ENCODE measurements at regions not wholly inside any gene's neighbourhood (a gene's known extent, or its start where the extent isn't known, plus 50 kb on each side); places are given as distances from the start of the nearest gene placed in this dataset.

DNA sequence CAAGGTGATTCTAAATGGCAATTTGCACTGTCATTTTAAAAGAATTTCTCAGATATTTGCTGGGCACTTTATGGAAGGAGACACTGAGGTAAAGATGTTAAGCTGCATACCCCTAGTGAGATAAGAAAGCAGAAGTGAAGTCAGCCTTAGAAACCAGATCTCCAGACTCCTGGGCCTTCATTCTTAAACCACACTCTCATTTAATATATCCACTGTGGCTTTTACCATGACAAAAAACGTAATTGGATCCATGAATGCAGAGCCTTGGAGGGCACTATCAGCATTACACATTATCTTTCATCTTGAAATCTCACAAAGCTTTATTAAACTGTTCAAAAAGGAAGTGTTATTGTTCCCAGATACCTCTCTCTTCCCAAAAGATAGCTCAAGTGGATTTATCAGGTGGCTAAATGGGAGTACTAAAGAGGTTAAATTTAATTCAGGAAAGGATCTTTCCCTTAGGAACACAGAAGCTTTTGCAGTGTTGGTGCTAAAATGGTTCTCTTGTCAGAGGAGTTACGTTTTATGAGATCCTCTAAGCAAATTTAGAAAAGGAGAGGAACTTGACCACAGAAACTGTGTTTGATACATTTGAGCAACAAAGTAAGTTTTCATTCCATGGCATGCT is 1060.4 kb downstream of the EFNB2 start:
- no peak for DNase-seq

GRCh38 chr13:105471673-105472072 is 1063.8 kb downstream of the EFNB2 start:
- DNase-seq: no peak

DNA sequence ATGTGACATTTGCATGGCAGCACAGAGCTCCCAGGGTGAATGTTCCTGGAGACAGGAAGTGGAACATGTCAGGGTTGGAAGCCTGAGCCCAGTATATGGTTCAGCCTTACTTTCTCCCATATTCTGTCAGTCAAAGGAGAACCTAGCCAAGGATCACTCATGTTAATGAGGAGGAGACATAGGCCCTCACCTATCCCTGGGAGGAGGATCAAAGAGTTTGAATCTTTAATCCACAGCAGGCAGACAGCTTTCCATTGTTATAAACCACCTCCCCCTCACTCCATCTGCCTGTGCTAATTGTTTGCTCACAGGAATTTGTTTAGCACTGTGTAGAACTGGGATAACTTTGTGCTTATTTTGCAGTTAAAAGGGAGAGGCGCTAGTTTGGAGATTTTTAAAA is 1069.1 kb downstream of the EFNB2 start:
- DNase-seq: no peak

- DNase-seq: no peak
These were observed 1069.7 kb downstream of the EFNB2 start, which contains the start of gene DAOA for GRCh38 chr13:105465745-105466144. DAOA (plus strand) TSS chr13:105466045.

- DNase-seq: no peak
These were observed 1070.2 kb downstream of the EFNB2 start for GRCh38 chr13:105465251-105465650.

- no peak for DNase-seq
These were observed 1071.2 kb downstream of the EFNB2 start for GRCh38 chr13:105464249-105464648.

- DNase-seq: no peak
These were observed 1072.4 kb downstream of the EFNB2 start for GRCh38 chr13:105463011-105463501.

- no peak for DNase-seq
These were observed 1073.4 kb downstream of the EFNB2 start for GRCh38 chr13:105462098-105462497.

DNA sequence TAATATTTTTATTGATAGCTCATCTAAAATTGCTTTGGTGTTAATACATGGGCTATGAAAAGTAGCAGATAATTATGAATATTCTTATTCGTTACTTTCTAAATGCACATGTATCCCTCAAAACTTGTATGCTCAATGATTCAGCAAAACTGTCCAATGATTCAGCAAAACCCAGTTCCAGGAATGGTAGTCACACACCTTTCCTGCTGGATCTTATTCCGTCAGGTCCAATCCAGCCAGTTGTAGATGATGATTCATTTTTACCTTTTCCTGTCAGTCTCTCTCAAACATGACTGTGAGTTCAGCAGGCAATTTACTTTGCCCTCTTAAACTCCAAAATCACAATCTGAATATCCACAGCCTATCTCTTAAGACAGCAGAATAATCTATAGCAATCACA is 1082.6 kb downstream of the EFNB2 start:
- no peak for DNase-seq

DNA sequence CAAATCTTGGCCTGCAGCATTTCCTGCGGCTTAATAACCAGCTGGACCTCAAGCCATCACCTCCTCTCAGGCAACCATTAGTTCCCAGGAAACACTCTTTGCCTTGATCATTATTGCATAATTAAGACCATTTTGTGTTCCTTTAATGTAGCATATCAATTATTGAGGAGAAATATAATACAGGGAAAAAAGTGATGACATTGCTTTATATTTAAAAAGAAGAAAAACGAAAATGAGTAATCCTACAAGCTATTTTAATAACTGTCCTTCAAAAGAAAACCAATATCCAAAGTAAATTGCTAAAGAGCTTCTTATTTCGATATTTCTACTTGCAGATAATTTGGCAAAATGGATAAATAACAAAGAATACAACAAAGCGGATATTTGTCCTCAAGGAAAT is 1084.7 kb downstream of the EFNB2 start:
- no peak for DNase-seq

- no peak for DNase-seq
These were observed 1086.7 kb downstream of the EFNB2 start for GRCh38 chr13:105448811-105449210.

GRCh38 chr13:105446197-105446596 is 1089.3 kb downstream of the EFNB2 start:
- DNase-seq: no peak

DNA sequence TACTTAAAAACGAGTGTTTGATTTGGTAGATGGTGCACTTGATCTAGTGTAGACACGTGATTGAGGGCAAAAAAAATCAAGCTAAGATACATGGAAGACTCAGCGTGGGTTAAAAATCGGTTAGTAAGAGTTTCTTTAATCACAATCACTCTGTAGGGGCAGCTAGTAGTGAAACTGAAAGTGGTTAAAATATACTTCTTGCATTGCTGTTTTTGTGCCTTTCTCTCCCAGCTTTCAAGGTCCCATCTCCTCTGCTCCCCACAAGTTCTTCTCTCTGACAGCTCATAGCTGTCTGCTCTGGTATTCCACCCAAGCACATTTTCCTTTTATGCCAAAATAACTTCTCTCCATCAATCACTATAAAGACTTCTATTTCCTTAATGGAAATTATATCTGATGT is 1089.7 kb downstream of the EFNB2 start:
- DNase-seq: no peak

GRCh38 chr13:105442949-105443699 is 1092.3 kb downstream of the EFNB2 start:
- DNase-seq: no peak

DNA sequence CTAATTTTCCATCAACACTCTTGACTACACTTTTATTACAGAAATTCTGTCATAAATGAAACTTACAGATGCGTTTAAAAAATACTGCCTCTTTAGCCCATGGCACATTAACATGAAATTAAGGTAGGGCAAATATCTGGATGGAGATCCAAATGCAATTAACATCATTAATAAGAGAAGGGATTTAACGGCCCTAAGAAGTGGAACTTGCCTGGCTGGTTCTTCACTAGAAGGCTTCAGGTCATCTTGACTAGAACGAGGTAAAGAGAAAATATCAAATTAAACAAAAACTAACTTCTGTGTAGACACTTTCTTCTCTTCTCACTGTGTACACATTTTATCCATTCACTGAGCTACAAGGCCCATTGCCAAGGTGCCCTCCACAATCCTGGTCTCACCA is 1093.4 kb downstream of the EFNB2 start:
- no peak for DNase-seq

DNA sequence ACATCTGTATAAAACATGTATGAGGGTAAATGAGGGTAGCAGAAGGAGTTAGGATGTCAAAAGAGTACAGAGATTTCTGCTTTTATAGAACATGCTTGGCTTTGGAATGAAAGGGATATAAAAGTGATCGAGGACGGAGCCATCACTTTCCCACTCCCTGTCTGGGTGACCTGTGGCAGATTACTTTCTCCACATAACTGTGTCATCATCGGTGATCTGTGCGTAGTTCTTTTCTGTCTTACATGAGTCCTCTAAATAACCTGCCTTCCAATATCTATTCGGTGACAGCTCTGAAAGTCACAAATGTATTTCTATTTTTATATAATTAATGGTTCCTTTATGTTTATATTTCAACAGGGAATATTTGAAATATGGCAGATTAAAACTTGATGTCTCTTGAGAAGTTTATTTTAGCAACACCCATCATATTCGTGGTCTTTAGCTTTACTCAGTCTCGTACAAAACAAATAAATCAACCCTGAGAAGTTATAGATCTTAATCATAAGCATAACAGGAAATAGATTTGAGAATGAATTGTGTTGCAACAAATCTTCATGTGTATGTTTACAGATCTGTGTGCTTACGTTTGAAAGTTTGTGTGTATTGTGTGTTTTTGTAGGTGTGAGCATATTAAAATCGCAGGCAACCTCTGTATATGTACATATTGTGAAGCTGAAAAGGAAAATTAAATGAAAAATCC is 1094.3 kb downstream of the EFNB2 start:
- DNase-seq: no peak

- no peak for DNase-seq
These were observed 1098.5 kb downstream of the EFNB2 start for GRCh38 chr13:105436943-105437342.

DNA sequence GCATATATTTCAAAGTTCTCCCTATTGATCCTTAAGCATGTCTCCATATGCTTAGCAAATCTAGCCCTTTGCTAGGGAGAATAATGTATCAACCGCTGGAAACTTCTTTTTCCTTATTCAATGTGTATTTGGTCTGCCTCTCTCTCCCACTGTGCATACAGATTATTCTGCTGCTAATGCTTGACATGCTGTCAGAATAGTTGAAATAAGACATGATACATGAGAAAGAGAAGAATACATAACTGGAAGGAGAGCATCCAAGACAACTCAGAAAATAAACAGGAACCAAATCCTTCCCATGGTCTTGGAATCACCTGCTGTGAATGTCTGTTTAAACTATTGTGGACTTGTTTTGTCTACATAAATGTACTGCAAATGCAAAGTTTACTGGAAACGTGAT is 1103.0 kb downstream of the EFNB2 start:
- no peak for DNase-seq

DNA sequence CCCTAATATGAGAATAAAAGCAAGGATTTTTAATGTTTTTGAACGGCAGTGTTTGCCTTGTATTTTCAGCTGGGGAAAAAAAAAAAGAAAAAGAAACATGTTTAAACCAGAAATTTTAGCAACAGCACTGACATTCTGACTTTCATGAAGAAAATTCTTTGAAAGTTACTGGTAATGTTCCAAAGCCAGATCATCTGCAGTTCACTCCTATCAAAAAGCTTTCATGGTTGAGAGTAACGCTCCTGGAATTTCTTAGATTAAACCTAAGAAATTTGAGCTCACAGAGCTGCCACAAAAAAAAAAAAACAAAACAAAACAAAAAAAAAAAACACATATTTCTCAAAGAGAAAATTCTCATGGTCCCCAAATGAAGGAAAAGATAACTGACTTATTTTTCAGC is 1106.7 kb downstream of the EFNB2 start:
- no peak for DNase-seq

- no peak for DNase-seq
These were observed 1109.0 kb downstream of the EFNB2 start for GRCh38 chr13:105426441-105426840.

GRCh38 chr13:105414639-105415038 is 1120.8 kb downstream of the EFNB2 start:
- DNase-seq: no peak

DNA sequence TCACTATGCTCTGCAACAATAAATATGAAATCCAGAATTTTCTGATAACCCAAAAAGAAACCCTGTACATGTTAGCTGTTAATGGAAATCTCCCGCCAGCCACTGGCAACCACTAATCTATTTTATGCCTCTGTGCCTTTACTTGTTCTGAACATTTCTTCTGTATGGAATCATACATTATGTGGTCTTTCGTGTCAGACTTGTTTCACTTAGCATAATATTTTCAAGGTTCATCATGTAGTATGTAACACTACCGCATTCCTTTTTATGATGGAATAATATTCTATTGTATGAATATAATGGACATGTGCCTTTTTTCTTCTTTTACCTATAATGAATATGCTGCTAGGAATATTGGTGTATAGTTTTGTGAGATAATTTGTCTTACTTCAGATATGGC is 1123.3 kb downstream of the EFNB2 start:
- DNase-seq: no peak

DNA sequence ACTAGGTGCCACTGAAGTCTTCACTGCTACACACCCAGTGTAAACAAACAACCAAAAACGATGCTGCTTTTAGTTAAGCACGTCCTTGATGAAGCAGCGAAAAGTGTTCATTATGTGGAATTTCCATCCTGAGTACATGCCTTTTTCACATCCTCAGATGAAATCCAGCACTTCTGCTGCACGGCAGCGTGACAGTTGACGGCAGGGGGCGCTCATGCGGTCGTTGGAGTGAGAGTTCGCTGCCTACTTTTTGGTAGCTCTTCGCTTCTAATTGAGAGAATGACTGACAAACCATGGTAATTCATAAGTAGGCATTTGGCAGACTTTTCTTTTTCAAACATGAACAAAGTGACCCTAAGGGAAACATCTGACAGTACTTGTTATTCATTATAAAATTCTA is 1124.9 kb downstream of the EFNB2 start:
- peak; percentile 4 for DNase-seq

GRCh38 chr13:105406551-105406950 is 1128.9 kb downstream of the EFNB2 start:
- DNase-seq: no peak
